HG03196 (cell line): ENCODE measurements at regions not wholly inside any gene's neighbourhood (a gene's known extent, or its start where the extent isn't known, plus 50 kb on each side); places are given as distances from the start of the nearest gene placed in this dataset.

Source experiments
- ATAC-seq: cut with Tn5 transposase; IDR thresholded peaks from one replicate; pipeline ENCODE4 v1.9.1; 2021; ENCODE audit not compliant: unreplicated experiment

DNA sequence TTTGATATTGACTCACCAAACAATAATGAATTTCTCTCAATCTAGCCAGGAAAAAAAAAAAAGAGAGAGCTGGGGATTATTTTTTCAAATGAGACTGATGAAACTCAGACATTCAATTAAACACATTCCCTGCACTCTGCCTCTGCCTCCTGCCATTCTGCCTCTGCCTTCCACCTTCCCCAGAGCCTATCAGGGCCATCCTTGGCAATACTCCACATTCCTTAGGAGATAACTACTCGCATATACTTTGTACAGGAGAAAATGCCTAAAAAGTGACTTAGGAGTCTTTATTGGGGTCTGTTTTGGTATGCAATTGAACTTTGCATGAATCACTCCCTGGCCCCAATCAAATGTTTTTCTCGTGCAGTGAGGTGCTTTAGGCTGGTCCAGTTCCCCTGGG is 246.6 kb upstream of the PLET1 start:
- no peak for ATAC-seq

DNA sequence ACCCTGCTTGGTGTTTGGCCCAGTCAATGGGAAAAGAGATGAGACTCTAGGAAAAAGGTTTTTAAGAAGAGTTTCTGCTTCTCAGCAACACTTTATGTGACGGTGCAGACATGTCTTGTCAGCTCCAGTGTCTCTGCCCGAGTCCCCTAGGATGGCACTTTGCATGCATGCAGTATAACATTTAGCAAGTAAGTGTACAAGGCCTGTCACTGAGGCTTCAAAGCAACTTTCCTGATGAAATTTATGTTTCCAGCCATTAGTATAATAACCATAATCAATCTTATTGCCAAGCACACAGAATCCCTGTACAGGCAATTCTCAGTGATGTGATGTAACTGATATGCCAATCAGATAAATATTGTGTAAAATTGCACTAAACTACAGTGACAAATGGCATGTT is 248.1 kb upstream of the PLET1 start:
- no peak for ATAC-seq

DNA sequence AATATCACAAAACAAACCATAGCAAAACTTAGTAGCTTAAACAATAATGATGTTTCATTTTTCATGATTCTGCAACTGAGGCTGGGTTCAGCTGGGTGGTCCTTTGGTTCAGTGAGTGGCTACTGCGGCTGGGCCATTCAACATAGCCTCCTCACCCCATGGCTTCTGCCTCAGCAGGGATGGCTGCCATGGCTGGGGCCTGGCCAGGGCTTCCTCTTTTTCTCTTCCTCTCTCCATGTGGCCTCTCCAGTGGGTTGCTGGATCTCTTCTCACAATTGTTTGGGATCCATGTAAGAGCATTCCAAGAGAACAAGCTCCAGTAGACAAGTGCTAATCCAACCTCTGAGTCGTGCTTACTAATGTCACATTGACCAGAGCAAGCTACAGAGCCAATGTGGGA is 248.6 kb upstream of the PLET1 start:
- ATAC-seq = no peak

- no peak for ATAC-seq
Measured at GRCh38 chr11:112511271-112511670, 250.6 kb upstream of the PLET1 start.

DNA sequence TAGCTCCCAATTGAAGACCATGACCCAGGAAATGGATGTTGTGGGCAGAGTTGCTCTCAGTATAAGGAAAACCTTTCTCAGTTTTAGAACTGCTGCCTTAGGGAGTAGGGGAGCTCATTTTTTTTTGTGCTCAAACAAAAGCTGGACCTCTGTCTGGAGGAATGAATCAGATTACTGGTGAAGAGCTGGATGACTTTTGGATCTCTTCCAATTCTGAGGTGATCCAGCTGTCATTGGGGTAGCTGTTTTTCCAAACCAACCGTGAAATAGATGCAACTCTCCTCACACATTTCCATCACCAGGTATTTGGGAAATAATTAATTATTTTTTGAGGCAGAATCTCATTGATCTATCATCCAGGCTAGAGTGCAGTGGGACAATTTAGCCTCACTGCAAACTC is 251.3 kb upstream of the PLET1 start:
- ATAC-seq = no peak

DNA sequence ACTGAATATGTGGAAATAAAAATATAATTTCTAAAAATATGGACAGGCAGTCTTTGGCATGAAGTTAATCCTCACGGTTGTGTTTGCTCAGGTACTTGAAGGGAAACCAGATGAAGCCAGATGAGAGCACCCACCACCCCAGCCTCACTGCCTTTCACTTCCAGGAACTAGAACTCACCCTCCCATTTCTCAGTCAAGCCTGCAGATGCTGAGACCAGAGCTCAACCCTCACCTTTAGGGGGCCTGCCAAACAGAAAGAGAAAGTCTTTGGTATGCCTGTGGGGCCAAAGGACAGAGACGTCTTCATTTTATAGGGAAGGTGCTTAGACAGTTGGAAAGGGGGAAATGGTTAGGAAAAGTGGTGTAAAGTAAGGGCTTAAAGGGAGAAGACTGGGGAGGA is 252.8 kb upstream of the PLET1 start:
- ATAC-seq = no peak

DNA sequence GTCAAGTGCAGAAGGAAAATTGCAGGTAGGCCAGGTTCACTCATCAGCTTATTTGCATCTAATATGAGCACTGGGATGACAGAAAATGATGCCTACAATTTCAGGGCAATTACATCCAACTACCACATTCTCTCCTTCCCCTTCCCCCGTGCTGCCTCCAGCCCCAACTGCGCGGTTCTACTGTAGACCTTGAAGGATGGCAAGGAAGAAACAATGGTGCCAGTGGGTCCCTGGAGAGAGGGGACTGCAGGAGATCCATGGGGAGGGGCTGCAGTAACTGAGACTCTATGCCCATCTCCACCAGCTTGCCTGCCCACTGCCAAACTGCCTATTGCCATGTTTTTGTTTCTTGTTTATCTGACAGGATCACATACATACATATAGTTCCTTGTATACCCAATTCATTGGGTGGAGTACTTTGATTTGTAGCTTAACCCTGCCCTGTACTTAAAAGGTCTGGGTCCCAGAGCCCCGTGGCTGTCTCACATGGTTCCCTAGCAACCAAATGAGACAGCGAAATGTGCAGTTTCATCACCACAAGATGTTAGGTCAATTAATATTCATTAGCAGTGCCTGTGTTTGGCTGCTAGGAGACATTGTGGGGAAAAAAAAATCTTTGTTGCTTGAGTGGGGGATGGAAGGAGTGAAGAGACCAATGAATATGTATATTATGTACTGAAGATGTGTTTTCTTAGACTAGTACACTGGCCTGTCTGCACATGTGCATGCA is 253.5 kb upstream of the PLET1 start:
- ATAC-seq = no peak

DNA sequence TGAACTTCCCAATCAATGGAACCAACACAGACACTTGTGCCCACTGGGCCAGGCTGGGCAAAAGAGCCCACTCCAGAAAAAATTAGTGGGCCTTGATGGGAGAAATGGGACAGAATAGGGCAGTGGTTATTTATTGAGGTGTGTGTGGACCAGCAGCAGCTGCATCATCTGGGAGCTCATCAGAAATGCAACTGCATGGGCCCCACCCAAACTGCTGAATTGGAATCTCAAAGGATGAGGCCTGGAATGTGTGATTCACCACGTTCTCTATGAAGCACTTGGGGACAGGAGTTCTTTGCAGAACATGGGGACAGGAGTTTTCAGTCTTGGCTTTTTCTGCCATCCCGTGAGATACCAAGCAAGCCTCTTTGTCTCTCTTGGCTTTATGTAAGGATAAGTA is 255.6 kb upstream of the PLET1 start:
- no peak for ATAC-seq

DNA sequence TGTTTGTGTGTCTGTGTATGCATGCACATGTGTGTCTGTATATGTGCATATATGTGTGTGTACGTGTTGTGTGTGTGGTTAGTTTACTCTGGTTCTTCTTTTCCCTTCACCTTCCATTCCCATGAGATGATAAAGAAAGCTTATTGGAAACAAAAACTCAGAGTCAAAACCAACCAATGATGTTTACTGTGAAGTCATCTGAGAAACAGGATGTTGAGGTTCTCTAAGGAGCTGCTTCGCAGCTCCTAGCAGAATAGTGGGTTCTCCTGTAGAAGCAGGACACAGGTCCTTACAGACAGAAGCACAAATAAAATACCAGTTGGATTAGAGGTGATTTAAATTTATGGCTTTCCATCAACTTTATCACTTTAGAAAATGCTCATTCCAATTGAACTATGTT is 256.1 kb upstream of the PLET1 start:
- no peak for ATAC-seq

DNA sequence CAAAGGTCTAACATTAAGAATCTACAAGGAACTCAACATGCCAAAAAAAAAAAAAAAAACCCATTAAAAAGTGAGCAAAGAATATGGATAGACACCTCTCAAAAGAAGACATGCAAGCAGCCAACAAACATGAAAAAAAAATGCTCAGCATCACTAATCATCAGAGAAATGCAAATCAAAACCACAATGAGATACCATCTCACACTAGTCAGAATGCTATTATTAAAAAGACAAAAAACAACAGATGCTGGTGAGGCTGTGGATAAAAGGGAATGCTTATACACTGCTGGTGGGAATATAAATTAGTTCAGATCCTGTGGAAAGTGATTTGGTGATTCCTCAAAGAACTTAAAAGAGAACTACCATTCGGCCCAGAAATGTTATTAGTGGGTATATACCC is 257.7 kb upstream of the PLET1 start:
- no peak for ATAC-seq

- no peak for ATAC-seq
Measured at GRCh38 chr11:112519751-112520150, 259.1 kb upstream of the PLET1 start.

GRCh38 chr11:112520354-112520753 is 259.7 kb upstream of the PLET1 start:
- ATAC-seq = no peak

DNA sequence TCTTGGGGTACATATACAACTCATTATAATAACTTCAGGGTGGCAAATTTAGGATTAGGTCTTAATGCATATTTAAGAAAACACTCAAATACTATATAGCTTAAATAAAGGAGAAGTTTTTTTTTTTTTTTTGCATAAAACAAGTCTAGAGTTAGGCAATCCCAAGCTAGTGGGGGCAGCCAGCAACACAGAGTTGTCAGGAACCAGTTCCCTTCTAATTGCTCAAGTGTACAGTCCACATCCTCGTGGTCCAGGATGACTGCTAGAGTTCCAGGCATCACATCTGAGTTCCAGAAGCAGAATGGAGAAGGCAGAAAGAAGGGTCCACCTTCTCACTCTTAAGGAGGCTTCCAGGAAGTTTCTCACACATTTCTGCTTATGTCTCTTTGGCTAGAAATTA is 261.9 kb upstream of the PLET1 start:
- ATAC-seq = no peak

- no peak for ATAC-seq
Measured at GRCh38 chr11:112523031-112523430, 262.4 kb upstream of the PLET1 start.

DNA sequence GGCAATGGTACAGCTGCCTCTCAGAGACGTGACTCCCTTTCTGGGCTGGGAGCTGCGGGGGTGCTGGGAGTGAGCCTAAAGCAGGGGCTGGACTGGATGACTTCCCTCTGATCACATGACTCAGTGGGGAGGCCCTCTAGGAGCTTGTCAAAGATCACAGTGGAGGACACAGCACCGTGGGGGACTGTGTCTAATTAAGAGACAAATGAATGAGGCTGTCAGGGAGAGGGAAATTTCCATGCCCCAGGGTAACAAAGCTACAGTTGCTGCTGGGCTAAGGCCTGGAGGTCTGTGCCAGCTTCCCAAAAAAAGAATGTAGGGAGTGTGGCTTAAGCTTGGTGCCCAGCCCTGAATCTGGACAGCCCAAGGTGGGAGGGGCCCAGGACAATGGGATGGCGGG is 262.8 kb upstream of the PLET1 start:
- no peak for ATAC-seq

DNA sequence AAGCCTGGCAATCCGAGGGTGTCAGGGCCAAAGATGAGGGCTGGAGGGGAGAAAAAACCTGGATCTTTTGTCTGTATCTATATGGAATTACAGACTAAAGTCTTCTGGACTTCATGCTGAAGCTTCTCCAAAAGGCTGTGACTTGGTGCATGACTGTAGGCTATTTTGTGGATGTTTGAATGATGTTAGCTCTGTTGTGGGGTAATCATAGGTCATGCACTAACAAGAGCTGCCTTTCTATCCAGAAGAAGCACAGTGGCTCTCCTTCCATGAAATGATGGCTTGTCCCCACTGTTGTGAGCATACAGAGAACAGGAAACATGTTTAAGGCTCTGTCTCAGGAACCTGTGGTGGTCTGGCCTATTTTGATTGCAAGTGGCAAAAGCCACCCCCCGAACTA is 263.3 kb upstream of the PLET1 start:
- no peak for ATAC-seq

DNA sequence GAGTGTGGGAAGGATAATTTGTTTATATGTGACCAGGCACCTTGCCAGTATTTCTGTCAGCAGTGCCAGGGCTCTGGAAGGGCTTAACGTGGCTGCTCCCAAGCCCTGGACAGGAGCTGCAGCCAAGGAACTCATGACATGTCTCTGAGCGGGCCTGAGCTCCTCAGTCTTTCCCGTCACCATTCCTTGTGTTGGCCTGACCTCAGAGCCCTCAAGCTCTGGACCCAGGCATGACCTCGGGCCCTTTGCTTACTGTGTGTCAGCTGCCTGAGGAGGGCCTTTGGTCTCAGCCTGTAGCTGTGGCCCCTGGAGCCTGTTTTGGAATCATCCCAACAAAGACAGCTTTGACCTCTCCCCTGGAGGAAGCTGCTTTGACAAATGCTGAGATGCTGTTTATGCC is 264.1 kb upstream of the PLET1 start:
- no peak for ATAC-seq

DNA sequence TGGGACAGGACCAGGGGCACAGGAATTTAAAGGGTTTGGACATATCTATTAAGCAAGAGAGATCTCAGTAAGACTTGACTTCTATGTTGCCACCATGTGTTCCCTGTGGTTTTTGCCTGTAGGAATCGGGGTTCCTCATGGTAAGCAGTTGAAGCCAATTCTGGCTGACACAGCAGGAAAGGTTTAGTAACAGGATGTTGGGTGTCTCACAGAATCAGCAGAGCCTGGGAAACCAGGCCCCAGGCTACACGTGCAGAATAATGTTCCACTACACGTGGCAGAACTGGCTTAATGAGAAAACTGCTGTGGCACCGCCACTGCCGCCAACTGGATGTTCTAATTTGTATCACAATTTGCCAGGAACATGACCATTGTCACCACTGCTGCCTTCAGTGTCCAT is 264.6 kb upstream of the PLET1 start:
- ATAC-seq = no peak

GRCh38 chr11:112525844-112526590 is 265.4 kb upstream of the PLET1 start:
- no peak for ATAC-seq

- no peak for ATAC-seq
Measured at GRCh38 chr11:112526699-112527416, 266.2 kb upstream of the PLET1 start.

DNA sequence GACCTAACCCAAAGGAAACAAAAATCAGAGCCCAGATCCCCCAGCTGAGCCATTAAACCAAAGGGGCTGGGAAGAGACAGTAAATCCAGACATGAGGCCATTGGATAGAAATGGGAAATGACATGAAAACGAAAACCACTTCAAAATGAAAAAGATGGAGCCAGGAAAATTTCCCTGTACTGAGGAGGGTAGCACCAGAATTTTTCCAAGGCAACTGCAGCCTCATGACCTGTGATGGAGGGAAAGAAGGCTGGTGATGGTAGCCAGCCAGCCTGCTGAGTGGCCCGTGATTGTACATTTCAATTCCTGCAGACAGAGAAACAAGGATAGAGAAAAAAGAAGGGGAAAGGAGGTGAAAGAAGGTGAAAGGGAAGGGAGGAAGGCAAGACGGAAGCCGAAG is 268.4 kb upstream of the PLET1 start:
- ATAC-seq = no peak

GRCh38 chr11:112532506-112532905 is 271.8 kb upstream of the PLET1 start:
- ATAC-seq = no peak
